ENCODE measurements at regions not wholly inside any gene's neighbourhood (a gene's known extent, or its start where the extent isn't known, plus 50 kb on each side); places are given as distances from the start of the nearest gene placed in this dataset.

DNA sequence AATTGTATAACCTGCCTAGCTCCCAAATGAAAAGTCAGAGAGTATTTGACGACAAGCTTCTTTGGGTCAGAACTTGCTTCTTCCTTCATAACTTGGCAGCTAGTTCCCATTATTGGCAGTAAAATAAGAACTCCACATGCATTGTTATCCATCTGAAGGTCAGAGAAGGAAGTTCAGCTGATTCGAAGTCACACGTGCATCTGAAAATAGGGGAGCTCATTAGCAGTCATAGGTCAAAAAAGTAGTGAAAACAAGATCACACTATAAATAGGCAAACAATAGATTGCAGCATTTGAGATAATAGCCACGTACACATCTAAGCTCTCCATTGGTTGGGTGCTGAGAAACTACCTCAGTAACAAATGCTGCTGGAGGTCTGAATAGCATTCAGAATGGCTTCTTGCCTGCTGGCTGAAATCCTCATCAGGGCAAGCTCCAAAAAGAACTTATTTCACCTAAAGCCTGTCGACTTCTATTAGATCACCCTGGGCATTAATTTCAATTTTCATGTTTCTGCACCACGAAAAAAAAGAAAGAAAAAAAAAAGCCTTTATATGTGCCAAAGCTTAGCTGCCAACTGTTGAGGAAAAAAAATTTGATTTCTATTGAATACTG is 1492.9 kb upstream of the CELF4 start:
- no peak for TF ChIP-seq TAF1 (IDR thresholded peaks at IDR 0.05; ENCODE audit: borderline replicate concordance, insufficient read depth, low read length)
- TF ChIP-seq POLR2AphosphoS5 (IDR thresholded peaks at IDR 0.05; ENCODE audit: low read depth, low read length): no peak
- TF ChIP-seq REST (IDR thresholded peaks at IDR 0.05; ENCODE audit: insufficient read depth in 1 of 2, low read depth in 2 of 2, low read length in 2 of 2): no peak
- no peak for TF ChIP-seq FOXP2 (optimal IDR thresholded peaks at IDR 0.05; ENCODE audit: borderline replicate concordance, extremely low read depth, extremely low read length, insufficient read depth)
- no peak for TF ChIP-seq SIN3A (IDR thresholded peaks at IDR 0.05; ENCODE audit: borderline replicate concordance, insufficient read depth, low read length)

- TF ChIP-seq SIN3A (IDR thresholded peaks at IDR 0.05; ENCODE audit: borderline replicate concordance, insufficient read depth, low read length) (no peak), FOXP2 (optimal IDR thresholded peaks at IDR 0.05; ENCODE audit: borderline replicate concordance, extremely low read depth, extremely low read length, insufficient read depth) (no peak), REST (IDR thresholded peaks at IDR 0.05; ENCODE audit: insufficient read depth in 1 of 2, low read depth in 2 of 2, low read length in 2 of 2) (no peak), TAF1 (IDR thresholded peaks at IDR 0.05; ENCODE audit: borderline replicate concordance, insufficient read depth, low read length) (no peak), POLR2AphosphoS5 (IDR thresholded peaks at IDR 0.05; ENCODE audit: low read depth, low read length) (no peak)
Observed at GRCh38 chr18:39057423-39058064, 1491.9 kb upstream of the CELF4 start.

GRCh38 chr18:39053571-39053970 is 1488.0 kb upstream of the CELF4 start:
- TF ChIP-seq REST (IDR thresholded peaks at IDR 0.05; ENCODE audit: insufficient read depth in 1 of 2, low read depth in 2 of 2, low read length in 2 of 2): no peak
- no peak for TF ChIP-seq FOXP2 (optimal IDR thresholded peaks at IDR 0.05; ENCODE audit: borderline replicate concordance, extremely low read depth, extremely low read length, insufficient read depth)
- TF ChIP-seq TAF1 (IDR thresholded peaks at IDR 0.05; ENCODE audit: borderline replicate concordance, insufficient read depth, low read length): no peak
- TF ChIP-seq SIN3A (IDR thresholded peaks at IDR 0.05; ENCODE audit: borderline replicate concordance, insufficient read depth, low read length): no peak
- no peak for TF ChIP-seq POLR2AphosphoS5 (IDR thresholded peaks at IDR 0.05; ENCODE audit: low read depth, low read length)

DNA sequence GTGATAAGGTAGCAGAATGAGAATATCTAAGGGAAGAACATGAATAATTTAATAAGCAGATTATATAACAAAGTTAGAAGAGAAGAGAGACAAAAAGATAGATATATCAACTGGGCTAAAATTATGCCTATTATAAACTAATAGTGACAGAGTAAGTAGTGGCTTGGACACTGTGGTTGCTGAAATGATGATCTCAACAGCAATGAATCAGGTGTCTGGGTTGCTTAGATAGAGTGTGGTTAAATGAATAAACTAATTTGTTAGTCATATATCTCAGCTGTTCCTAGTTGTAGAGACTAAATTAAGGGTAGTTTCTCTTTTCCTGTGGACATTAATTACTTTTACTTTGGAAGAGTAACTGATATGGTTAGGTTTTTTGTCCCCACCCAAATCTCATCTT is 1485.4 kb upstream of the CELF4 start:
- TF ChIP-seq SIN3A (IDR thresholded peaks at IDR 0.05; ENCODE audit: borderline replicate concordance, insufficient read depth, low read length) (no peak), REST (IDR thresholded peaks at IDR 0.05; ENCODE audit: insufficient read depth in 1 of 2, low read depth in 2 of 2, low read length in 2 of 2) (no peak), FOXP2 (optimal IDR thresholded peaks at IDR 0.05; ENCODE audit: borderline replicate concordance, extremely low read depth, extremely low read length, insufficient read depth) (no peak), POLR2AphosphoS5 (IDR thresholded peaks at IDR 0.05; ENCODE audit: low read depth, low read length) (no peak), TAF1 (IDR thresholded peaks at IDR 0.05; ENCODE audit: borderline replicate concordance, insufficient read depth, low read length) (no peak)

All from PFSK-1 (cell line).